ENCODE measurements at regions not wholly inside any gene's neighbourhood (a gene's known extent, or its start where the extent isn't known, plus 50 kb on each side); places are given as distances from the start of the nearest gene placed in this dataset.

DNA sequence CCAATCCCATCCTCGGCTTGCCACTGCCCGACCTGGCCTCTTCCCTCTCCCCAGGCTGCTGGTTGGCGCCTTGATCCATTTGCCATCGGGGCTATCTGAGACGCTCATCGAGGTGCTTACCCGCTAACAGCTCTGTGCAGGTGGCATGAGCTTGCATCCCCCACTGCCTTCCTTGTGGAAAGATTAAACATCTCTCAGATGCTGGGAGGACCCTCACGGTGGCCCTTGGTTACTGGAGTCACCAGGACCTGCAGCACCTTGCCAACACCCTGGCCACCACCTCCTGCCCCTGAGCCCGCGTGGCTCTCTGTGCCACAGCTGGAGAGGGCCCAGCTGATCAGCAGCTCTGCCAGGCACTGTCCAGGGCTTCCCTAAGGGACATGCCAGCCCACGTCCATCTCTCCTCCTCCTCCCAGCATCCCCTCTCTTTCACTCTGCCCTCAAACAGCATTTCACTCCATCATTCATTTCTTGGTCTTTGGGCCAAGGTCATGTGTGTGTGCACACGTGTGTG is 249.6 kb downstream of the RBFOX3 start:
- no peak for DNase-seq
- Mint-ChIP-seq H3K27ac (no peak overlapping the region), H3K27me3 (peaks cover 17% of the 10 kb centered on the region), H3K4me3 (no peak overlapping the region), H3K36me3 (no peaks in the 10 kb centered on the region), H3K4me1 (no peaks in the 10 kb centered on the region), H3K9me3 (no peaks in the 10 kb centered on the region)

- no peak for DNase-seq
- H3K27me3 Mint-ChIP-seq = peaks cover 17% of the 10 kb centered on the region
- no peaks in the 10 kb centered on the region for H3K36me3 Mint-ChIP-seq
- H3K4me3 Mint-ChIP-seq = no peak overlapping the region
- no peaks in the 10 kb centered on the region for H3K4me1 Mint-ChIP-seq
- no peak overlapping the region for H3K27ac Mint-ChIP-seq
- H3K9me3 Mint-ChIP-seq = no peaks in the 10 kb centered on the region
Observed at GRCh38 chr17:79360196-79360595, 250.7 kb downstream of the RBFOX3 start.

DNA sequence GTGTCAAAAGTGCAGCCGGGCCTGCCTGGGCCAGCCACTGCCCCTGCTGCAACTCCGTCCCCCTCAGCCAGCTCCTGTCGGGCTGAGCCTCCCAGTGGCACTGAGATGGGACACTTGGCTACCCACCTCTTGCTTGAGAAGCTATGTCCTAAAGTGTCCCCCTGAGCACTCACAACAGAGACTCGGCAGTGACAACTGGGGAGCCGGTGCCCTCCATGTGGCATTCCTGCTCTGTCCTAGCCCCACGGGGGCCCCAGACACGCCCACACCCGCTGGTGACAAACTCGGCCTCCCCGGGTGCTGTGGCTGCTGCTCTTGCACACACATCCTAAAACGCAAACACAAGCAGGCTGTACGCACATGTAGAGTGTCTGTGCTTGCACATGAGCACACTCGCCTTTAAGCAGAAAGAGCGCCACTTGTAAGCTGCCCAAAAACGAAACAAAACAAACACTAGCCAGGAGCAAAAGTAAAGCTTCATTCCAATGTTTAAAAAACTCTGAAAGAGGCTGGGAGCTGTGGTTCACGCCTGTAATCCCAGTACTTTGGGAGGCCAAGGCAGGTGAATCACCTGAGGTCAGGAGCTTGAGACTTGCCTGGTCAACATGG is 253.9 kb downstream of the RBFOX3 start:
- Mint-ChIP-seq H3K9me3 (peaks cover 4% of the 10 kb centered on the region), H3K4me3 (no peak overlapping the region), H3K27ac (no peak overlapping the region), H3K27me3 (peaks cover 14% of the 10 kb centered on the region), H3K4me1 (no peaks in the 10 kb centered on the region), H3K36me3 (no peaks in the 10 kb centered on the region)
- DNase-seq = no peak

GRCh38 chr17:79355165-79355564 is 255.7 kb downstream of the RBFOX3 start:
- Mint-ChIP-seq H3K36me3 (no peaks in the 10 kb centered on the region), H3K4me3 (no peak overlapping the region), H3K9me3 (peaks cover 4% of the 10 kb centered on the region), H3K27me3 (peaks cover 27% of the 10 kb centered on the region), H3K4me1 (no peaks in the 10 kb centered on the region), H3K27ac (no peak overlapping the region)
- DNase-seq = no peak

DNA sequence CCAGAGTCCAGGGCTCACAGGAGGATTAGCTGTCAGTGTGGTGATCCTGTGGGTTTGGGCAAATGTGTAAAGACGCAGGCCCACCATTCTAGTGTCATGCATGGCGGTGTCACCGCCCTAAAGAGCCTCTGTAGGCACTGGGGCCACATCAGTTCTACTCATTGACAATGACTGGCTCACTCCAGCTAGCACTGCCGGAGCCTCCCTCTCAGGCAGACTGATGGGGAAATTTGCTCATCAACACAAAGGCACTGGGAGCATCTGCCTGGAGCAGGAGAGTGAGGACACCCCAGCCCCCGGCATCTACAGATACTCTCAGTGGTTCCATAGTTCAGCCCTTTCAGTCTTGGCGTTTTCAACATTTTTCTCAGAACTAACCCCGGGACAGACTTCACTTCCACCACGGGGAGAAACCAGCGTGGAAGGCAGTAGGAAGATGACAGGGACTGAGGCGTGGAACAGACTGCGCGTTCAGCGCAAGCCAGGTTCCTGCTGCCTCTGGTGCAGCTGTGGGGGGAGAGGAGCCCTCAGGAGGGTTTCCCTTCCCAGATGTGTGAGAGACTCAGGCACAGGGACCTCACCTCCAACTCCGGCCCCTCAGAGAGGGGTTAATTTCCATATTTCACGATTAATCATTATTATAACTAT is 256.6 kb downstream of the RBFOX3 start:
- no peaks in the 10 kb centered on the region for H3K4me1 Mint-ChIP-seq
- H3K27ac Mint-ChIP-seq = no peak overlapping the region
- H3K36me3 Mint-ChIP-seq = no peaks in the 10 kb centered on the region
- DNase-seq = no peak
- H3K9me3 Mint-ChIP-seq = peaks cover 4% of the 10 kb centered on the region
- no peak overlapping the region for H3K4me3 Mint-ChIP-seq
- peaks cover 29% of the 10 kb centered on the region for H3K27me3 Mint-ChIP-seq

GRCh38 chr17:79353548-79353947 is 257.3 kb downstream of the RBFOX3 start:
- Mint-ChIP-seq H3K36me3 (no peaks in the 10 kb centered on the region), H3K27ac (no peak overlapping the region), H3K4me3 (no peak overlapping the region), H3K4me1 (no peaks in the 10 kb centered on the region), H3K9me3 (peaks cover 4% of the 10 kb centered on the region), H3K27me3 (peaks cover 31% of the 10 kb centered on the region)
- no peak for DNase-seq

- Mint-ChIP-seq H3K36me3 (no peaks in the 10 kb centered on the region), H3K27ac (no peak overlapping the region)
Observed at GRCh38 chr17:79353016-79353415, 257.8 kb downstream of the RBFOX3 start.

GRCh38 chr17:79350533-79350932 is 260.3 kb downstream of the RBFOX3 start:
- DNase-seq = no peak
- H3K36me3 Mint-ChIP-seq = no peaks in the 10 kb centered on the region
- peaks cover 40% of the 10 kb centered on the region for H3K27me3 Mint-ChIP-seq

More at GRCh38 chr17:79353016-79353415, 257.8 kb downstream of the RBFOX3 start:
- Mint-ChIP-seq H3K4me3 (no peak overlapping the region), H3K9me3 (peaks cover 4% of the 10 kb centered on the region), H3K4me1 (no peaks in the 10 kb centered on the region), H3K27me3 (peaks cover 28% of the 10 kb centered on the region)
- DNase-seq = no peak

GRCh38 chr17:79349506-79350400 is 261.1 kb downstream of the RBFOX3 start:
- Mint-ChIP-seq H3K4me3 (no peak overlapping the region), H3K4me1 (no peaks in the 10 kb centered on the region), H3K9me3 (peaks cover 10% of the 10 kb centered on the region), H3K27me3 (peaks cover 46% of the 10 kb centered on the region), H3K27ac (no peak overlapping the region), H3K36me3 (no peaks in the 10 kb centered on the region)
- DNase-seq = no peak

More at GRCh38 chr17:79350533-79350932, 260.3 kb downstream of the RBFOX3 start:
- H3K4me1 Mint-ChIP-seq = no peaks in the 10 kb centered on the region
- peaks cover 4% of the 10 kb centered on the region for H3K9me3 Mint-ChIP-seq
- H3K27ac Mint-ChIP-seq = no peak overlapping the region
- H3K4me3 Mint-ChIP-seq = no peak overlapping the region

DNA sequence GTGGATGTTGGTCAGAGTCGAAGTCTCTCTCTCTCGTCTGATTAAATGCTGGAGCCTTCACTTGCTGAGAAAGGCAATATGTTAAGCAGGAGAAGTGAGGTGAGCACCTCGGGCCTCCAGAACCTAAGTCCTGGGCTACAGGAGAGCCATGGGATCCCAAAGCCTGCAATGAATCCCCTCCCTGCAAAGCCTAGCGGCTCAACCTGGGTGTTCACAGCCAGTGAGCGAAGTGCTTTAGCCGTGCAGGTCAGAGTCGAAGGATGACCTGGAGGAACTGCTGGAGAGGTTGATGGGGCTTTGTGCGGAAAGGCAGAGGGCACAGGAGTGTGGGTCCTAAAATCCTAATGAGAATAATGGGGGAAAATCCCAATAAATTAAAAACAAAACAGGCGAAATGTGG is 267.8 kb downstream of the ENGASE start:
- no peaks in the 10 kb centered on the region for H3K4me1 Mint-ChIP-seq
- H3K9me3 Mint-ChIP-seq = peaks cover 7% of the 10 kb centered on the region
- no peak overlapping the region for H3K27ac Mint-ChIP-seq
- no peak for DNase-seq
- H3K36me3 Mint-ChIP-seq = no peaks in the 10 kb centered on the region
- no peak overlapping the region for H3K4me3 Mint-ChIP-seq
- peaks cover 29% of the 10 kb centered on the region for H3K27me3 Mint-ChIP-seq

DNA sequence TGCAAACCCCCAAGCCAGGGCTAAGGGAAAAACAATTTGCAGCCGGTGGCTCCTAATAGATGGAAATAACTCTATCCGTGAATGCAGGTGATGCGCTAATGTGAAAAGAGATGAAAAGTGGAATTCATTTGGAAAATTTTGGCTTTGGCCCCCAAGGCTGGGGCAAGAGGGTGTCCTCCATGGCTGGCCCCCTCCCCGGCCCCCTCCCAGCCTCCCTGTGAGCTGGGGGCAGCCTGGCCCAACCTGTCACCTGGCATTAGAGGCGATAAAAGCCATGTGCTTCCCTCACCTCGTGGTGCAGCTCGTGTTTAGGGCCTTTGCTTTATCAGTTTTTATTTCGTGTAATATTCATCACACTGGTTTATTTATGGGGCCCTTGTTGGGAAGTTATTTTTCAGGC is 267.2 kb downstream of the ENGASE start:
- Mint-ChIP-seq H3K27ac (no peak overlapping the region), H3K4me3 (no peak overlapping the region), H3K9me3 (peaks cover 7% of the 10 kb centered on the region), H3K27me3 (peaks cover 26% of the 10 kb centered on the region), H3K4me1 (no peaks in the 10 kb centered on the region), H3K36me3 (no peaks in the 10 kb centered on the region)
- no peak for DNase-seq

GRCh38 chr17:79341222-79341780 is 266.7 kb downstream of the ENGASE start:
- H3K9me3 Mint-ChIP-seq = peaks cover 7% of the 10 kb centered on the region
- H3K4me1 Mint-ChIP-seq = no peaks in the 10 kb centered on the region
- no peak for DNase-seq
- no peak overlapping the region for H3K27ac Mint-ChIP-seq
- H3K27me3 Mint-ChIP-seq = peaks cover 26% of the 10 kb centered on the region
- H3K4me3 Mint-ChIP-seq = no peak overlapping the region
- no peaks in the 10 kb centered on the region for H3K36me3 Mint-ChIP-seq

DNA sequence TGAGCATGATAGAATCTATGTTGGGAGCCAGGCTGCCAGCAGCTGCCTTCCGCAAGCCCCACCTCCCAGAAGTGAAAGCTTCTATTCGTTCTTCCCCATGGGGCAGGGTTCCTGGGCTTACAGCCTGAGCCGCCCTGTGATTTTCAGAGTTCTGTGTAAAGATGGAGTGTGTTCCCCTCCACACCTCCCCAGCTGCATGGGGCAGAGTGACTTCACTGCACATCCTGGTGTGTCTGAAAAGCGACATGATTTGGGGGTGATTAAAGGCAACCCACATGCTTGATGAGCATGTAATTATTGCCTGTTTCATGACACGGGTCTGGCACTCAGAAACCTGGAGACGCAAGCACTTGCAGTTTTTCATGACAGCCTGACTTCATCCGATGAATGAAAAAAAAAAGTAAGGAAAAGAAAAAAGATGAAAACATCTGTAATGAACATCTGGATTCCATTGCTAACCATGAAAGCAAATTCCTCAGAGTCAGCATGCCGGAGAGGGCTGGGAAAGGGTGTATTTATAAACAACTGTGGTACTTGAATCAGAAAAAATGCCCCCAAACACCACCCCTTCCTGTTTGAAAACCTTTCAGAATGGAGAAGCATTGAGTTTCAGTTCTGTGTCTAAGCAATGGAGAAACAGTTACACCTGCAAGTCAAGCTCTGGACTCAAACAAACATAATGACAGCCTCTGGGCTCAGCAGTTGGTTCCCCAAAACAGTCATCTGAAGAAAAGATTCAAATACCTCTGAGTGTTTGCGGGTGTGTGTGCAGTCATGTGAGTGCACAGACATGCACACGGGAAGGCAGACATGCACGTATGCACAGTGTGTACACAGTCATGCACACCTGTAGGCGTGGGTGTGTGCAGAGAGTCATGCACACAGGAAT is 266.0 kb downstream of the ENGASE start:
- DNase-seq = no peak
- Mint-ChIP-seq H3K4me1 (no peaks in the 10 kb centered on the region), H3K36me3 (no peaks in the 10 kb centered on the region), H3K27ac (peak overlapping the region; percentile 42), H3K9me3 (peaks cover 7% of the 10 kb centered on the region), H3K27me3 (peaks cover 28% of the 10 kb centered on the region), H3K4me3 (peak overlapping the region; percentile 25)

GRCh38 chr17:79339321-79339720 is 264.7 kb downstream of the ENGASE start:
- Mint-ChIP-seq H3K36me3 (no peaks in the 10 kb centered on the region), H3K27me3 (peaks cover 23% of the 10 kb centered on the region), H3K4me3 (no peak overlapping the region), H3K9me3 (no peaks in the 10 kb centered on the region), H3K27ac (no peak overlapping the region), H3K4me1 (no peaks in the 10 kb centered on the region)
- DNase-seq = no peak

Measured in activated naive CD8-positive, alpha-beta T cell treated with anti-CD3 and anti-CD28 coated beads for 36 hours (primary cell).